ENCODE measurements at regions not wholly inside any gene's neighbourhood (a gene's known extent, or its start where the extent isn't known, plus 50 kb on each side); places are given as distances from the start of the nearest gene placed in this dataset.

GRCh38 chr15:95141486-95141885 is 910.1 kb downstream of the MCTP2 start:
- Histone ChIP-seq H3K36me3 (no peaks in the 10 kb centered on the region), H3K4me3 (no peak overlapping the region), H3K27me3 (no peaks in the 10 kb centered on the region), H3K9me3 (ENCODE audit: low read depth) (no peaks in the 10 kb centered on the region), H3K4me1 (ENCODE audit: low read depth) (no peaks in the 10 kb centered on the region), H3K27ac (no peak overlapping the region)
- DNase-seq (ENCODE audit: low read depth in 1 of 2, low spot score in 1 of 2) = peak in 1 of 2 donors; percentile 8
- no peak for TF ChIP-seq CTCF (IDR thresholded peaks at IDR 0.05; ENCODE audit: low read depth, low read length)

- Histone ChIP-seq H3K4me3 (no peak overlapping the region), H3K9me3 (ENCODE audit: low read depth) (no peaks in the 10 kb centered on the region), H3K27me3 (no peaks in the 10 kb centered on the region), H3K27ac (no peak overlapping the region), H3K36me3 (no peaks in the 10 kb centered on the region), H3K4me1 (ENCODE audit: low read depth) (no peaks in the 10 kb centered on the region)
- TF ChIP-seq CTCF (IDR thresholded peaks at IDR 0.05; ENCODE audit: low read depth, low read length) = no peak
- DNase-seq (ENCODE audit: low read depth in 1 of 2, low spot score in 1 of 2) = no peak
Observed at GRCh38 chr15:95142531-95142930, 911.2 kb downstream of the MCTP2 start.

- no peak for TF ChIP-seq CTCF (IDR thresholded peaks at IDR 0.05; ENCODE audit: low read depth, low read length)
- Histone ChIP-seq H3K9me3 (ENCODE audit: low read depth) (no peaks in the 10 kb centered on the region), H3K4me1 (ENCODE audit: low read depth) (no peaks in the 10 kb centered on the region)
Observed at GRCh38 chr15:95146481-95146880, 915.1 kb downstream of the MCTP2 start.

GRCh38 chr15:95148183-95148582 is 916.8 kb downstream of the MCTP2 start:
- H3K4me1 ChIP-seq (ENCODE audit: low read depth) = no peaks in the 10 kb centered on the region
- H3K4me3 ChIP-seq = no peak overlapping the region
- no peak for DNase-seq (ENCODE audit: low read depth in 1 of 2, low spot score in 1 of 2)
- H3K27ac ChIP-seq = no peak overlapping the region
- TF ChIP-seq CTCF (IDR thresholded peaks at IDR 0.05; ENCODE audit: low read depth, low read length) = no peak
- H3K9me3 ChIP-seq (ENCODE audit: low read depth) = no peaks in the 10 kb centered on the region
- no peaks in the 10 kb centered on the region for H3K27me3 ChIP-seq
- H3K36me3 ChIP-seq = no peaks in the 10 kb centered on the region

More at GRCh38 chr15:95146481-95146880, 915.1 kb downstream of the MCTP2 start:
- no peaks in the 10 kb centered on the region for H3K36me3 ChIP-seq
- H3K4me3 ChIP-seq = no peak overlapping the region
- no peak overlapping the region for H3K27ac ChIP-seq
- DNase-seq (ENCODE audit: low read depth in 1 of 2, low spot score in 1 of 2) = no peak
- no peaks in the 10 kb centered on the region for H3K27me3 ChIP-seq

GRCh38 chr15:95149036-95149435 is 917.7 kb downstream of the MCTP2 start:
- no peak overlapping the region for H3K27ac ChIP-seq
- no peaks in the 10 kb centered on the region for H3K4me1 ChIP-seq (ENCODE audit: low read depth)
- no peak for DNase-seq (ENCODE audit: low read depth in 1 of 2, low spot score in 1 of 2)
- no peak overlapping the region for H3K4me3 ChIP-seq
- H3K9me3 ChIP-seq (ENCODE audit: low read depth) = no peaks in the 10 kb centered on the region
- TF ChIP-seq CTCF (IDR thresholded peaks at IDR 0.05; ENCODE audit: low read depth, low read length) = no peak
- H3K27me3 ChIP-seq = no peaks in the 10 kb centered on the region
- H3K36me3 ChIP-seq = no peaks in the 10 kb centered on the region

- no peak overlapping the region for H3K27ac ChIP-seq
- DNase-seq (ENCODE audit: low read depth in 1 of 2, low spot score in 1 of 2) = no peak
- H3K9me3 ChIP-seq (ENCODE audit: low read depth) = no peaks in the 10 kb centered on the region
- H3K4me3 ChIP-seq = no peak overlapping the region
- H3K4me1 ChIP-seq (ENCODE audit: low read depth) = no peaks in the 10 kb centered on the region
- TF ChIP-seq CTCF (IDR thresholded peaks at IDR 0.05; ENCODE audit: low read depth, low read length) = no peak
- H3K27me3 ChIP-seq = no peaks in the 10 kb centered on the region
- no peaks in the 10 kb centered on the region for H3K36me3 ChIP-seq
Observed at GRCh38 chr15:95149771-95150170, 918.4 kb downstream of the MCTP2 start.

All from cardiac muscle cell (in vitro differentiated cells and primary cell).